MM.1S (cell line): ENCODE measurements at regions not wholly inside any gene's neighbourhood (a gene's known extent, or its start where the extent isn't known, plus 50 kb on each side); places are given as distances from the start of the nearest gene placed in this dataset.

Experiments used
- DNase-seq: peaks from one replicate; pipeline ENCODE4 v3.0.0-alpha.2; 2015
- H2AFZ ChIP-seq: fragments of 300-600 bp; sonication (generic); 2 replicates; pipeline ENCODE4 v1.6.0; 2016; ENCODE audit warnings: antibody characterized with exemption, low read length
- H3F3A ChIP-seq: fragments of 300-600 bp; sonication (generic); 2 replicates; pipeline ENCODE4 v1.6.1; 2016; ENCODE audit warnings: mild to moderate bottlenecking, antibody characterized with exemption, low read length, moderate library complexity, mixed read lengths; ENCODE audit not compliant: insufficient read depth
- H3K27ac ChIP-seq: fragments of 300-600 bp; sonication (generic); 2 replicates; pipeline ENCODE4 v1.5.1; 2016; ENCODE audit warnings: mild to moderate bottlenecking, low read length
- H3K27me3 ChIP-seq: fragments of 300-600 bp; sonication (generic); replicated peaks from 2 replicates; pipeline ENCODE4 v1.6.0; 2016; ENCODE audit warnings: low read length; ENCODE audit not compliant: insufficient read depth
- H3K36me3 ChIP-seq: fragments of 300-600 bp; sonication (generic); replicated peaks from 2 replicates; pipeline ENCODE4 v1.6.1; 2016; ENCODE audit warnings: mild to moderate bottlenecking, low read length, mixed read lengths; ENCODE audit not compliant: insufficient read depth
- H3K4me1 ChIP-seq: fragments of 300-600 bp; sonication (generic); 2 replicates; pipeline ENCODE4 v1.6.1; 2016; ENCODE audit warnings: low read length, mixed read lengths
- H3K4me2 ChIP-seq: fragments of 300-600 bp; sonication (generic); 2 replicates; pipeline ENCODE4 v1.6.0; 2016; ENCODE audit warnings: low read depth, low read length
- H3K4me3 ChIP-seq: fragments of 300-600 bp; sonication (generic); 2 replicates; pipeline ENCODE4 v1.5.1; 2016; ENCODE audit warnings: low read length, mixed read lengths
- H3K79me2 ChIP-seq: fragments of 300-600 bp; sonication (generic); 2 replicates; pipeline ENCODE4 v1.6.1; 2016; ENCODE audit warnings: mixed run types, low read length, mixed read lengths
- H3K9ac ChIP-seq: fragments of 300-600 bp; sonication (generic); 2 replicates; pipeline ENCODE4 v1.6.1; 2016; ENCODE audit warnings: low read length, mixed read lengths
- H3K9me2 ChIP-seq: fragments of 300-600 bp; sonication (generic); replicated peaks from 2 replicates; pipeline ENCODE4 v1.6.1; 2016; ENCODE audit warnings: mild to moderate bottlenecking, low read length, mixed read lengths; ENCODE audit not compliant: insufficient read depth
- H3K9me3 ChIP-seq: fragments of 300-600 bp; sonication (generic); replicated peaks from 2 replicates; pipeline ENCODE4 v1.6.1; 2016; ENCODE audit warnings: mild to moderate bottlenecking, low read length, mixed read lengths; ENCODE audit not compliant: insufficient read depth
- H4K20me1 ChIP-seq: fragments of 300-600 bp; sonication (generic); 2 replicates; pipeline ENCODE4 v1.6.1; 2016; ENCODE audit warnings: mild to moderate bottlenecking, low read length, moderate library complexity, mixed read lengths; ENCODE audit not compliant: insufficient read depth
- CTCF ChIP-seq: fragments of 300-600 bp; sonication (generic); IDR thresholded peaks from 2 replicates; pipeline ENCODE4 v1.5.1; 2016; ENCODE audit warnings: antibody characterized with exemption, low read length, mixed read lengths
- EZH2 ChIP-seq: fragments of 300-600 bp; sonication (generic); optimal IDR thresholded peaks from 2 replicates; pipeline ENCODE3; 2017; ENCODE audit warnings: low read depth, mild to moderate bottlenecking, antibody characterized with exemption, low read length, mixed read lengths
- EZH2phosphoT487 ChIP-seq: fragments of 300-600 bp; sonication (generic); IDR thresholded peaks from 2 replicates; pipeline ENCODE4 v1.6.1; 2018; ENCODE audit warnings: antibody characterized with exemption, low read length

- no peaks in the 10 kb centered on the region for H4K20me1 ChIP-seq
- no peaks in the 10 kb centered on the region for H3K79me2 ChIP-seq
- H3K27ac ChIP-seq = no peak overlapping the region
- no peak overlapping the region for H3K4me3 ChIP-seq
- H3K9me2 ChIP-seq = no peaks in the 10 kb centered on the region
- no peaks in the 10 kb centered on the region for H3K36me3 ChIP-seq
- no peak overlapping the region for H3K4me2 ChIP-seq
- no peak for DNase-seq
- H3K9ac ChIP-seq = no peak overlapping the region
- H3K9me3 ChIP-seq = no peaks in the 10 kb centered on the region
- TF ChIP-seq EZH2 = no peak
- no peak for TF ChIP-seq CTCF
- TF ChIP-seq EZH2phosphoT487 = no peak
- no peaks in the 10 kb centered on the region for H3K4me1 ChIP-seq
- no peaks in the 10 kb centered on the region for H3F3A ChIP-seq
- no peak overlapping the region for H2AFZ ChIP-seq
- H3K27me3 ChIP-seq = peaks cover 81% of the 10 kb centered on the region
Observed at GRCh38 chr9:134980991-134981390, 63.3 kb upstream of the FCN1 start.

- Histone ChIP-seq H3K36me3 (no peaks in the 10 kb centered on the region), H3F3A (no peaks in the 10 kb centered on the region), H3K79me2 (no peaks in the 10 kb centered on the region), H3K9ac (no peak overlapping the region), H3K4me1 (no peaks in the 10 kb centered on the region), H3K27me3 (peaks cover 77% of the 10 kb centered on the region), H2AFZ (no peak overlapping the region), H3K4me3 (no peak overlapping the region), H3K9me2 (no peaks in the 10 kb centered on the region), H3K9me3 (no peaks in the 10 kb centered on the region), H4K20me1 (no peaks in the 10 kb centered on the region), H3K4me2 (no peak overlapping the region), H3K27ac (no peak overlapping the region)
- no peak for TF ChIP-seq EZH2phosphoT487
- TF ChIP-seq CTCF = no peak
- no peak for DNase-seq
Observed at GRCh38 chr9:134981829-134982228, 64.1 kb upstream of the FCN1 start.

- H3K9me3 ChIP-seq = no peaks in the 10 kb centered on the region
- H3K36me3 ChIP-seq = no peaks in the 10 kb centered on the region
- no peak overlapping the region for H3K4me2 ChIP-seq
- no peak for TF ChIP-seq CTCF
- TF ChIP-seq EZH2 = no peak
- no peak overlapping the region for H3K4me3 ChIP-seq
- H4K20me1 ChIP-seq = no peaks in the 10 kb centered on the region
- H3K79me2 ChIP-seq = no peaks in the 10 kb centered on the region
- H2AFZ ChIP-seq = no peak overlapping the region
- H3F3A ChIP-seq = no peaks in the 10 kb centered on the region
- DNase-seq = no peak
- H3K9me2 ChIP-seq = no peaks in the 10 kb centered on the region
- no peak overlapping the region for H3K9ac ChIP-seq
- no peak overlapping the region for H3K27ac ChIP-seq
- peaks cover 80% of the 10 kb centered on the region for H3K27me3 ChIP-seq
- H3K4me1 ChIP-seq = no peaks in the 10 kb centered on the region
Observed at GRCh38 chr9:134982311-134982710, 64.6 kb upstream of the FCN1 start.

- Histone ChIP-seq H4K20me1 (no peaks in the 10 kb centered on the region), H3K4me3 (no peak overlapping the region), H3K4me1 (no peaks in the 10 kb centered on the region), H3K27me3 (peaks cover 82% of the 10 kb centered on the region), H3F3A (no peaks in the 10 kb centered on the region), H3K9ac (no peak overlapping the region), H3K9me3 (no peaks in the 10 kb centered on the region), H3K79me2 (no peaks in the 10 kb centered on the region), H3K36me3 (no peaks in the 10 kb centered on the region), H3K27ac (no peak overlapping the region), H3K4me2 (no peak overlapping the region), H2AFZ (no peak overlapping the region), H3K9me2 (no peaks in the 10 kb centered on the region)
- TF ChIP-seq CTCF (peak; percentile 51), EZH2phosphoT487 (no peak)
- DNase-seq = peak; percentile 18
Observed at GRCh38 chr9:134983074-134983473, 65.4 kb upstream of the FCN1 start.
